ENCODE measurements at regions not wholly inside any gene's neighbourhood (a gene's known extent, or its start where the extent isn't known, plus 50 kb on each side); places are given as distances from the start of the nearest gene placed in this dataset.
A peak's percentile ranks its signal among the peaks of the same experiment; 100 is the strongest.

DNA sequence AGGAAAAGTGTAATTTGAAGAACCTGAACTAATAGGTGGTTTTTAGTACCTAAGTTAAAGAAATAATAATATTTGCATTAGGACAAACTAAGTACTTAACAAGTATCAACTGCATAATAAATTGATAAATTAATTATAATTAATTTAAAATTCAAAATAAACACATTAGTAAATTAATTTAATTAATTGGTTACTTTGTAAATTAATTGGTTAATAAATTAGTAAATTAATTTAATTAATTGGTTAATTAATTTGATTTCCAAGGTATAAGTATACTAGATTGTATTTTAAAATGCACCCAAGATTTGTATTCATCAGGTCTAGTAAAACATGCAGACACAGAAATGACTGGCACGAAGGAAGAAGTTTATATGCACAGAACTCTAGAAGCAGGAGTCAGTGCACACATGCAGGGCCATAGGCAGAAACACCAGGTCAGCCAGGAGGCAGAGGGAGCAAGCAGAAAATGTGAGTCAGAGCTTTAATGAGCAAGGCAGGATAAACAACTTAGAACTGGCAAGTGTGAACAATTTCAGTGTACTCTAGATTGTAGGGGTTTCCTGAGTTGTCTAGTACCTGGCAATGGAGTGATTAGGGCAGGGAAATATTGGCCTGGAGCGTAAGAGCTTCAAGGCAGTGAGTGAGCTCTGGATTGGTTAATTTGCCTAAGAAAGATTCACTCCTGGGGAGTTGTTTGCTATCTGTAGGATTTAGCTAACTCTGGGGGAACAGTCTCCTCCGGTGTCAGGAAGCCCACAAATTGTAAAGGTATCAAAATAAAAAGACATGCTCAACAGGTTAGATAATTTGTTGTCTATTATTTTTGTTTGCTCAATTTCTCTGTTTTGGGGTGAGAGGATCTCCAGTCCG, 665.7 kb downstream of the MRPL39 start:
- Histone ChIP-seq H3K4me1 (no peaks in the 10 kb centered on the region), H3K27me3 (no peaks in the 10 kb centered on the region), H3K4me3 (no peak overlapping the region), H3K9me3 (no peaks in the 10 kb centered on the region), H3K36me3 (no peaks in the 10 kb centered on the region), H3K27ac (no peak overlapping the region)
- TF ChIP-seq POLR2AphosphoS5 (IDR thresholded peaks at IDR 0.05; ENCODE audit: insufficient read depth in 1 of 2, low read depth in 1 of 2) (peak in 1 of 2 donors; percentile 50), POLR2A (IDR thresholded peaks at IDR 0.05) (no peak)
- intact Hi-C loops (cut with DNase I) = no loop called here
- no peak for DNase-seq (ENCODE audit: extremely low spot score in 2 of 2)

DNA sequence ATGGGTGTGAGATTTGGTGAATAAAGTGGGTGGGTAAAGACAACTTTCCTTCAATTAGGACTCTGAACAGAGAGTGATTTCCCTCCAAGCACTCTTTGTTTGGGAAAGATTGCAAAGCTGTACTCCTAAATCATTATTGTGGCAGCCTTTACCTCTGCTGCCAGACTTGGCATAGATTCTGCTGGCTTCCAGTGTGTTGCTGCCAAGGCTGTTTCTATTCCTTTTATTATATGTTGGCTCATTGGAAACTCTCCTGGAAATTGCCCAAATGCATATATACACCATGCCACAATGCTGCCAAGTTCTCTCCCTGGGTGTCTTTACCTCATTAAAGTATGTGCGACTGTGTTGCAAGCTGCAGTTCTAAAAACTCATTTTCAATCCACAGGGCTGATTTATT, 668.0 kb downstream of the MRPL39 start:
- TF ChIP-seq, protein P1, sequence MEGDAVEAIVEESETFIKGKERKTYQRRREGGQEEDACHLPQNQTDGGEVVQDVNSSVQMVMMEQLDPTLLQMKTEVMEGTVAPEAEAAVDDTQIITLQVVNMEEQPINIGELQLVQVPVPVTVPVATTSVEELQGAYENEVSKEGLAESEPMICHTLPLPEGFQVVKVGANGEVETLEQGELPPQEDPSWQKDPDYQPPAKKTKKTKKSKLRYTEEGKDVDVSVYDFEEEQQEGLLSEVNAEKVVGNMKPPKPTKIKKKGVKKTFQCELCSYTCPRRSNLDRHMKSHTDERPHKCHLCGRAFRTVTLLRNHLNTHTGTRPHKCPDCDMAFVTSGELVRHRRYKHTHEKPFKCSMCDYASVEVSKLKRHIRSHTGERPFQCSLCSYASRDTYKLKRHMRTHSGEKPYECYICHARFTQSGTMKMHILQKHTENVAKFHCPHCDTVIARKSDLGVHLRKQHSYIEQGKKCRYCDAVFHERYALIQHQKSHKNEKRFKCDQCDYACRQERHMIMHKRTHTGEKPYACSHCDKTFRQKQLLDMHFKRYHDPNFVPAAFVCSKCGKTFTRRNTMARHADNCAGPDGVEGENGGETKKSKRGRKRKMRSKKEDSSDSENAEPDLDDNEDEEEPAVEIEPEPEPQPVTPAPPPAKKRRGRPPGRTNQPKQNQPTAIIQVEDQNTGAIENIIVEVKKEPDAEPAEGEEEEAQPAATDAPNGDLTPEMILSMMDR (IDR thresholded peaks at IDR 0.05) = no peak
- TF ChIP-seq POLR2AphosphoS5 (IDR thresholded peaks at IDR 0.05; ENCODE audit: insufficient read depth in 1 of 2, low read depth in 1 of 2) (no peak), POLR2A (IDR thresholded peaks at IDR 0.05) (no peak)
- Histone ChIP-seq H3K27ac (no peak overlapping the region), H3K27me3 (no peaks in the 10 kb centered on the region), H3K4me1 (no peaks in the 10 kb centered on the region), H3K36me3 (no peaks in the 10 kb centered on the region), H3K4me3 (no peak overlapping the region), H3K9me3 (no peaks in the 10 kb centered on the region)
- intact Hi-C loops (cut with DNase I) = no loop called here
- no peak for DNase-seq (ENCODE audit: extremely low spot score in 2 of 2)

DNA sequence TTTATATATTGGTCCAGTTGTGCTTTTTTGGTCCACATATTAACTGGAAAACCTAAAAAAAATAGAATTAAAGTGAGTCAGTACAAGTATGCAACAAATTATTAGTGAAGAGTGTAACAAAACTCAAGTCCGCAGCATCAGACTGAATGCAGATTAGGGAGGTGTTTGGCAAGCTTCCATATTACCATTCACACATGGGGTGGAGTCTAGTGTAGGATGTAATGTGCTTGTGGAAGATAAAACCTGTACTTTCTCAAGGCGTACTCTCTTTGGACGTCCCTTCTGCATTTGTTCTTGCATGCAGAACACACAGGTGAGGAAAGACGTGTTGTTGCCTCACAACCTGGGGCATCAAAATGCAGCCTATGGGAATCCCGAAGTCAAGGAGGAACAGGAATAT, 668.7 kb downstream of the MRPL39 start:
- Histone ChIP-seq H3K9me3 (no peaks in the 10 kb centered on the region), H3K36me3 (no peaks in the 10 kb centered on the region), H3K27ac (no peak overlapping the region), H3K4me1 (no peaks in the 10 kb centered on the region), H3K27me3 (no peaks in the 10 kb centered on the region), H3K4me3 (no peak overlapping the region)
- intact Hi-C loops (cut with DNase I) = no loop called here
- no peak for DNase-seq (ENCODE audit: extremely low spot score in 2 of 2)
- TF ChIP-seq, protein P1 (IDR thresholded peaks at IDR 0.05) = no peak
- TF ChIP-seq POLR2A (IDR thresholded peaks at IDR 0.05) (no peak), POLR2AphosphoS5 (IDR thresholded peaks at IDR 0.05; ENCODE audit: insufficient read depth in 1 of 2, low read depth in 1 of 2) (no peak)

DNA sequence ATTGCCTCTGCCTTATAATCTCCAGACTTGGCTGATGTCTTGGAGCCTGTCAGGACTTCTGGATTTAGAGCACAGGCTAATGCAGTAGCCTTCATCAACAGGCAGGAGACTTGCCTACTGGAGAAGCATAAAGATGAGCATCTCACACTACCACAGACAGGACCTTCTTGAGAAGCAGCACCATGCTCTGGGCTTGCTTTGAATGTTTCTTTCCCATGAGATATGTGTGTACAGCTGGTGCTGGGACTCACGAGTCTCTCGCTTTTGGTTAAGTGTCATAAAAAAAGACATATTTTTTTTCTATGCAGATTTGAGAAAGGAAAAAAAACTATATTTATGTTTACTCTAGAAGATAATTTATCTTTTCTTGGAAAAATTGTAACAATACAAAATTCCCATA, 671.3 kb downstream of the MRPL39 start:
- H3K4me1 ChIP-seq = no peaks in the 10 kb centered on the region
- H3K9me3 ChIP-seq = no peaks in the 10 kb centered on the region

DNA sequence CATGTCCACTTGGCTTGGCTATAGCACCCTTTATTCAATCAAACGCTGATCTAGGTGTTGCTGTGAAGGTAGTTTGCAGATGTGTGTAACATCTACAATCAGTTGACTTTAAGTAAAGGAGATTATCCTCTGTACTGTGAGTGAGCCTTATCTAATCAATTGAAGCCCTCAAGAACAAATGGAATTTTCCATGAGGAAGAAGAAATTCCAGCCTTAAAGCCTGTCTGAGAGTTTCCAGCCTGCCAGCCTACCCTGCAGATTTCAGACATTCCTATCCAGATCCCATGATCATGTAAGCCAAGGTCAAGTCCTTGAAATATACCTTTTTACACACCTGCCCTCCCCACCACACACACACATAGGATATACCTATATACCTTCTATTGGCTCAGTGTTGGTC, 696.7 kb downstream of the MRPL39 start:
- no peaks in the 10 kb centered on the region for H3K9me3 ChIP-seq
- TF ChIP-seq, protein P1 (IDR thresholded peaks at IDR 0.05) = no peak
- H3K27me3 ChIP-seq = no peaks in the 10 kb centered on the region
- DNase-seq (ENCODE audit: extremely low spot score in 2 of 2) = no peak
- H3K4me1 ChIP-seq = no peaks in the 10 kb centered on the region
- H3K36me3 ChIP-seq = no peaks in the 10 kb centered on the region
- H3K27ac ChIP-seq = no peak overlapping the region
- intact Hi-C loops (cut with DNase I) = no loop called here
- H3K4me3 ChIP-seq = no peak overlapping the region

More for the DNA sequence above, 671.3 kb downstream of the MRPL39 start:
- Histone ChIP-seq H3K27me3 (no peaks in the 10 kb centered on the region), H3K4me3 (no peak overlapping the region), H3K27ac (no peak overlapping the region), H3K36me3 (no peaks in the 10 kb centered on the region)
- intact Hi-C loops (cut with DNase I) = no loop called here
- TF ChIP-seq POLR2A (IDR thresholded peaks at IDR 0.05) = no peak
- TF ChIP-seq, protein P1 (IDR thresholded peaks at IDR 0.05) = no peak
- TF ChIP-seq POLR2AphosphoS5 (IDR thresholded peaks at IDR 0.05; ENCODE audit: insufficient read depth in 1 of 2, low read depth in 1 of 2) = no peak
- no peak for DNase-seq (ENCODE audit: extremely low spot score in 2 of 2)

Measured in vagina (tissue), 2 donors.